GM12878 (cell line): ENCODE measurements at regions not wholly inside any gene's neighbourhood (a gene's known extent, or its start where the extent isn't known, plus 50 kb on each side); places are given as distances from the start of the nearest gene placed in this dataset.

Source experiments
- ATAC-seq: fragments of 200-7000 bp; cut with Tn5 transposase; 3 replicates; pipeline ENCODE4 v1.9.1; 2020; ENCODE audit warnings: mild to moderate bottlenecking, moderate library complexity
- BruUV-seq: library from RNA; stranded (reverse); fragments of 400-500 nt; replicated peaks from 2 replicates; lab custom pipeline; 2021; lab: Mats Ljungman, UMichigan
- CTCF ChIA-PET: fragments of 300-600 bp; sonication (Branson Sonifier 250); formaldehyde crosslinking; extraction: SDS; loops from one replicate; lab custom pipeline; 2021; ENCODE audit warnings: inconsistent platforms; lab: Yijun Ruan, JAX
- POLR2A ChIA-PET: fragments of 350-600 bp; formaldehyde crosslinking; extraction: SDS; loops from one replicate; lab custom pipeline; 2021; ENCODE audit warnings: inconsistent platforms; lab: Charles Lee
- RAD21 ChIA-PET: fragments of 300-600 bp; sonication (Branson Sonifier 250); formaldehyde crosslinking; loops from one replicate; lab custom pipeline; 2023; ENCODE audit warnings: antibody characterized with exemption; ENCODE audit not compliant: unreplicated experiment; lab: Charles Lee
- SMC1A ChIA-PET: fragments of 300-600 bp; sonication (Branson Sonifier 250); formaldehyde crosslinking; loops from one replicate; lab custom pipeline; 2023; ENCODE audit not compliant: unreplicated experiment, uncharacterized antibody; lab: Charles Lee
- DNase-seq: peaks from one replicate; pipeline ENCODE4 v3.0.0-alpha.2; 2011; ENCODE audit warnings: low read depth, low spot score
- FAIRE-seq: peaks from 3 replicates; lab custom pipeline; 2011; peaks lifted over from hg19 to GRCh38; lab: Jason Lieb, UNC
- H2AFZ ChIP-seq: 2 replicates; pipeline ENCODE4 v1.6.0; 2011; ENCODE audit warnings: low read depth, low read length, control low read depth; ENCODE audit not compliant: control insufficient read depth
- H3K27ac ChIP-seq: 2 replicates; pipeline ENCODE4 v1.5.1; 2011; ENCODE audit warnings: control low read depth; ENCODE audit not compliant: control insufficient read depth, insufficient read depth
- H3K27me3 ChIP-seq, 2 experiments: replicated peaks in 1 of 2; 2 replicates each; pipeline versions ENCODE4 v1.6.0 to v1.6.1; 2011; ENCODE audit warnings: low read length in 1 of 2; ENCODE audit not compliant: control insufficient read depth in 2 of 2, insufficient read depth in 2 of 2
- H3K36me3 ChIP-seq, 2 experiments: 2 replicates each; pipeline ENCODE4 v1.5.1; 2011; ENCODE audit warnings: low read length in 1 of 2; ENCODE audit not compliant: control insufficient read depth in 2 of 2, insufficient read depth in 2 of 2
- H3K4me1 ChIP-seq: 2 replicates; pipeline ENCODE4 v1.6.1; 2011; ENCODE audit warnings: mild to moderate bottlenecking, low read length, moderate library complexity, mixed read lengths; ENCODE audit not compliant: control insufficient read depth, insufficient read depth
- H3K4me2 ChIP-seq: 2 replicates; pipeline ENCODE4 v1.6.0; 2011; ENCODE audit warnings: control low read depth; ENCODE audit not compliant: control insufficient read depth, insufficient read depth
- H3K4me3 ChIP-seq: fragments of 200-600 bp; sonication (generic); 2 replicates; pipeline ENCODE4 v1.5.1; 2016
- H3K79me2 ChIP-seq: 2 replicates; pipeline ENCODE4 v1.6.0; 2011; ENCODE audit warnings: low read length; ENCODE audit not compliant: control insufficient read depth, insufficient read depth
- H3K9ac ChIP-seq: 2 replicates; pipeline ENCODE4 v1.8.0; 2011; ENCODE audit warnings: low read length, control low read depth, mixed read lengths; ENCODE audit not compliant: control insufficient read depth, insufficient read depth
- H3K9me3 ChIP-seq: replicated peaks from 3 replicates; pipeline ENCODE4 v1.5.1; 2011; ENCODE audit warnings: mild to moderate bottlenecking, low read length; ENCODE audit not compliant: control insufficient read depth, insufficient read depth
- H4K20me1 ChIP-seq: 2 replicates; pipeline ENCODE4 v1.6.0; 2011; ENCODE audit not compliant: control insufficient read depth, insufficient read depth
- RAD51 ChIP-seq: fragments of 450-650 bp; IDR thresholded peaks from 2 replicates; pipeline ENCODE4 v1.6.1; 2016; ENCODE audit warnings: moderate library complexity, mild to moderate bottlenecking, inconsistent platforms
- RELA ChIP-seq: fragments of 450-650 bp; IDR thresholded peaks from 2 replicates; pipeline ENCODE4 v1.8.0; 2014; ENCODE audit warnings: borderline replicate concordance; ENCODE audit not compliant: partially characterized antibody
- YBX1 ChIP-seq: fragments of 450-650 bp; IDR thresholded peaks from 2 replicates; pipeline ENCODE4 v1.6.1; 2016; ENCODE audit warnings: antibody characterized with exemption
- whole genome bisulfite sequencing: methylation state at CpG from one replicate; pipeline ENCODE4 v1.1.6; 2016; ENCODE audit warnings: low lambda C conversion rate; ENCODE audit not compliant: insufficient replicate concordance, insufficient coverage; ENCODE audit errors: missing lambda C conversion rate; 5-methylcytosine and 5-hydroxymethylcytosine counted together
- in situ Hi-C: fragments of 300-500 bp; cut with MboI; formaldehyde crosslinking; loops from 9 replicates; pipeline ENCODE4 v1.14.3; 2018; ENCODE audit warnings: mixed read lengths
- intact Hi-C: fragments of 100-400 bp; cut with micrococcal nuclease; formaldehyde crosslinking; loops from one replicate; pipeline ENCODE4 v1.14.2; 2022; ENCODE audit not compliant: unreplicated experiment
- TF ChIP-seq, protein P1 (sequence below): fragments of 150-350 bp; IDR thresholded peaks from 2 replicates; pipeline ENCODE4 v1.6.1; 2016; ENCODE audit warnings: low read depth, low read length
- TF ChIP-seq, protein P2 (sequence below): fragments of 450-650 bp; IDR thresholded peaks from 2 replicates; pipeline ENCODE4 v1.6.1; 2016; ENCODE audit warnings: mild to moderate bottlenecking

DNA sequence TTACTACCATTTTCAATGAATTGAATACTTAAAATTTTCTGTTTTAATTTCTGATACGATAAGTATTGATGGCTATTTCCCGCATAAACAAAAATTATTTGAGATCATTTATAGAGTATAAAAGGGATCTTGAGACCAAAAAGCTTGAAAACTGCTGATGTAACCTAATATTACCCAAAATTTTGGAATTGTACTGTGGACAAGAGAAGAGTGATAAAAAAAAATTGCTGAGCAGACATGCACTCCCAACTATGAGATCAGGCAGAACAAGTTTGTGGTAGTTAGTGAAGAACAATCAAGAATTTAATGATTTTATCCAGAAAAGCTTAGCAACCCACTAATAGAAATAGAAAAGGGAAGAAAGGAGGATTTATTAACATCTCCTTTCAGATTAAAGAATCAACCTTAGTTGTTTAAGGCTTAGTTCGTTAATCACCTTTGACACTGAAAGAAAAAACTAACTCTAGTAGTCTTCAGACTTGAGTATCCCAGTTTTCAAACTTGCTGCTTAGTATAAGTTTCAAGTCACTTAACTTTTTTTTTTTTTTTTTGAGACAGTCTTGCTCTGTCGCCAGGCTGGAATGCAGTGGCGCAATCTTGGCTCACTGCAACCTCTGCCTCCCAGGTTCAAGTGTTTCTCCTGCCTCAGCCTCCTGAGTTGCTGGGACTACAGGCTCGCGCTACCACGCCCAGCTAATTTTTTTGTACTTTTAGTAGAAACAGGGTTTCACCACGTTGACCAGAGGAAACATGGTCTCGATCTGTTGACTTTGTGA, 50.6 kb upstream of the ZC3HAV1 start:
- BruUV-seq = no TSS peak
- TF ChIP-seq, protein P1, sequence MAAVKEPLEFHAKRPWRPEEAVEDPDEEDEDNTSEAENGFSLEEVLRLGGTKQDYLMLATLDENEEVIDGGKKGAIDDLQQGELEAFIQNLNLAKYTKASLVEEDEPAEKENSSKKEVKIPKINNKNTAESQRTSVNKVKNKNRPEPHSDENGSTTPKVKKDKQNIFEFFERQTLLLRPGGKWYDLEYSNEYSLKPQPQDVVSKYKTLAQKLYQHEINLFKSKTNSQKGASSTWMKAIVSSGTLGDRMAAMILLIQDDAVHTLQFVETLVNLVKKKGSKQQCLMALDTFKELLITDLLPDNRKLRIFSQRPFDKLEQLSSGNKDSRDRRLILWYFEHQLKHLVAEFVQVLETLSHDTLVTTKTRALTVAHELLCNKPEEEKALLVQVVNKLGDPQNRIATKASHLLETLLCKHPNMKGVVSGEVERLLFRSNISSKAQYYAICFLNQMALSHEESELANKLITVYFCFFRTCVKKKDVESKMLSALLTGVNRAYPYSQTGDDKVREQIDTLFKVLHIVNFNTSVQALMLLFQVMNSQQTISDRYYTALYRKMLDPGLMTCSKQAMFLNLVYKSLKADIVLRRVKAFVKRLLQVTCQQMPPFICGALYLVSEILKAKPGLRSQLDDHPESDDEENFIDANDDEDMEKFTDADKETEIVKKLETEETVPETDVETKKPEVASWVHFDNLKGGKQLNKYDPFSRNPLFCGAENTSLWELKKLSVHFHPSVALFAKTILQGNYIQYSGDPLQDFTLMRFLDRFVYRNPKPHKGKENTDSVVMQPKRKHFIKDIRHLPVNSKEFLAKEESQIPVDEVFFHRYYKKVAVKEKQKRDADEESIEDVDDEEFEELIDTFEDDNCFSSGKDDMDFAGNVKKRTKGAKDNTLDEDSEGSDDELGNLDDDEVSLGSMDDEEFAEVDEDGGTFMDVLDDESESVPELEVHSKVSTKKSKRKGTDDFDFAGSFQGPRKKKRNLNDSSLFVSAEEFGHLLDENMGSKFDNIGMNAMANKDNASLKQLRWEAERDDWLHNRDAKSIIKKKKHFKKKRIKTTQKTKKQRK = no peak
- TF ChIP-seq RAD51 = no peak
- no peak for TF ChIP-seq YBX1
- TF ChIP-seq RELA = no peak
- TF ChIP-seq, protein P2, sequence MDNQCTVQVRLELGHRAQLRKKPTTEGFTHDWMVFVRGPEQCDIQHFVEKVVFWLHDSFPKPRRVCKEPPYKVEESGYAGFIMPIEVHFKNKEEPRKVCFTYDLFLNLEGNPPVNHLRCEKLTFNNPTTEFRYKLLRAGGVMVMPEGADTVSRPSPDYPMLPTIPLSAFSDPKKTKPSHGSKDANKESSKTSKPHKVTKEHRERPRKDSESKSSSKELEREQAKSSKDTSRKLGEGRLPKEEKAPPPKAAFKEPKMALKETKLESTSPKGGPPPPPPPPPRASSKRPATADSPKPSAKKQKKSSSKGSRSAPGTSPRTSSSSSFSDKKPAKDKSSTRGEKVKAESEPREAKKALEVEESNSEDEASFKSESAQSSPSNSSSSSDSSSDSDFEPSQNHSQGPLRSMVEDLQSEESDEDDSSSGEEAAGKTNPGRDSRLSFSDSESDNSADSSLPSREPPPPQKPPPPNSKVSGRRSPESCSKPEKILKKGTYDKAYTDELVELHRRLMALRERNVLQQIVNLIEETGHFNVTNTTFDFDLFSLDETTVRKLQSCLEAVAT = no peak
- ATAC-seq (no peak), FAIRE-seq (no peak), DNase-seq (no peak)
- H3K36me3 ChIP-seq = no peaks in the 10 kb centered on the region
- ChIA-PET RAD21 (no interaction called here), POLR2A (interaction anchor here (0.7 kb wide), 2 partner anchors 19 to 916 kb away, joined by 3 to 4 read pairs; no protein-coding TSS in a partner anchor), SMC1A (no interaction called here), CTCF (no interaction called here)
- in situ Hi-C loops (no loop called here), intact Hi-C loops (no loop called here)
- no peaks in the 10 kb centered on the region for H3K27me3 ChIP-seq
- H4K20me1 ChIP-seq = no peaks in the 10 kb centered on the region
- H3K9ac ChIP-seq = no peak overlapping the region
- H3K9me3 ChIP-seq = no peaks in the 10 kb centered on the region
- H2AFZ ChIP-seq = no peak overlapping the region
- H3K4me2 ChIP-seq = no peak overlapping the region
- H3K79me2 ChIP-seq = no peaks in the 10 kb centered on the region
- H3K4me3 ChIP-seq = no peak overlapping the region
- H3K4me1 ChIP-seq = no peaks in the 10 kb centered on the region
- WGBS = 89% methylated on average over 10 of the region's 10 CpGs
- H3K27ac ChIP-seq = no peak overlapping the region
